ENCODE measurements at regions not wholly inside any gene's neighbourhood (a gene's known extent, or its start where the extent isn't known, plus 50 kb on each side); places are given as distances from the start of the nearest gene placed in this dataset.

- no peak for DNase-seq
- H3K36me3 ChIP-seq, result no peaks in the 10 kb centered on the region
- H3K27ac ChIP-seq, result no peak overlapping the region
- H3K9me3 ChIP-seq (ENCODE audit: severe bottlenecking), result no peaks in the 10 kb centered on the region
- TF ChIP-seq CTCF (IDR thresholded peaks at IDR 0.05; ENCODE audit: low read depth, low read length), result no peak
- H3K27me3 ChIP-seq (ENCODE audit: insufficient read depth, low read depth, severe bottlenecking), result no peaks in the 10 kb centered on the region
- no peak overlapping the region for H3K4me3 ChIP-seq (ENCODE audit: low read depth, low read length)
Measured at GRCh38 chr4:161222889-161223288, 940.9 kb downstream of the FSTL5 start.

GRCh38 chr4:161208564-161208963, 955.2 kb downstream of the FSTL5 start:
- H3K36me3 ChIP-seq, result no peaks in the 10 kb centered on the region
- DNase-seq, result no peak
- no peak overlapping the region for H3K4me3 ChIP-seq (ENCODE audit: low read depth, low read length)
- TF ChIP-seq CTCF (IDR thresholded peaks at IDR 0.05; ENCODE audit: low read depth, low read length), result no peak
- H3K27me3 ChIP-seq (ENCODE audit: insufficient read depth, low read depth, severe bottlenecking), result no peaks in the 10 kb centered on the region
- no peaks in the 10 kb centered on the region for H3K9me3 ChIP-seq (ENCODE audit: severe bottlenecking)
- H3K27ac ChIP-seq, result no peak overlapping the region

- Histone ChIP-seq H3K9me3 (ENCODE audit: severe bottlenecking) (no peaks in the 10 kb centered on the region), H3K4me3 (ENCODE audit: low read depth, low read length) (no peak overlapping the region), H3K36me3 (no peaks in the 10 kb centered on the region), H3K27me3 (ENCODE audit: insufficient read depth, low read depth, severe bottlenecking) (no peaks in the 10 kb centered on the region), H3K27ac (no peak overlapping the region)
- DNase-seq, result no peak
- no peak for TF ChIP-seq CTCF (IDR thresholded peaks at IDR 0.05; ENCODE audit: low read depth, low read length)
Measured at GRCh38 chr4:161206528-161207080, 957.2 kb downstream of the FSTL5 start.

- no peaks in the 10 kb centered on the region for H3K27me3 ChIP-seq (ENCODE audit: insufficient read depth, low read depth, severe bottlenecking)
- H3K27ac ChIP-seq, result no peak overlapping the region
- DNase-seq, result no peak
- no peaks in the 10 kb centered on the region for H3K36me3 ChIP-seq
- H3K4me3 ChIP-seq (ENCODE audit: low read depth, low read length), result no peak overlapping the region
- no peaks in the 10 kb centered on the region for H3K9me3 ChIP-seq (ENCODE audit: severe bottlenecking)
- TF ChIP-seq CTCF (IDR thresholded peaks at IDR 0.05; ENCODE audit: low read depth, low read length), result no peak
Measured at GRCh38 chr4:161203865-161204264, 959.9 kb downstream of the FSTL5 start.

GRCh38 chr4:161197912-161198311, 965.9 kb downstream of the FSTL5 start:
- H3K36me3 ChIP-seq, result no peaks in the 10 kb centered on the region
- no peak for DNase-seq
- no peak overlapping the region for H3K4me3 ChIP-seq (ENCODE audit: low read depth, low read length)
- TF ChIP-seq CTCF (IDR thresholded peaks at IDR 0.05; ENCODE audit: low read depth, low read length), result no peak
- H3K27ac ChIP-seq, result no peak overlapping the region
- H3K27me3 ChIP-seq (ENCODE audit: insufficient read depth, low read depth, severe bottlenecking), result no peaks in the 10 kb centered on the region
- H3K9me3 ChIP-seq (ENCODE audit: severe bottlenecking), result no peaks in the 10 kb centered on the region

- DNase-seq, result no peak
- Histone ChIP-seq H3K27ac (no peak overlapping the region), H3K4me3 (ENCODE audit: low read depth, low read length) (no peak overlapping the region), H3K36me3 (no peaks in the 10 kb centered on the region), H3K27me3 (ENCODE audit: insufficient read depth, low read depth, severe bottlenecking) (no peaks in the 10 kb centered on the region), H3K9me3 (ENCODE audit: severe bottlenecking) (no peaks in the 10 kb centered on the region)
- TF ChIP-seq CTCF (IDR thresholded peaks at IDR 0.05; ENCODE audit: low read depth, low read length), result no peak
Measured at GRCh38 chr4:161197474-161197873, 966.3 kb downstream of the FSTL5 start.

Data from WERI-Rb-1 (cell line).